ENCODE measurements at regions not wholly inside any gene's neighbourhood (a gene's known extent, or its start where the extent isn't known, plus 50 kb on each side); places are given as distances from the start of the nearest gene placed in this dataset.

GRCh38 chr15:36481156-36481555, 98.3 kb upstream of the CDIN1 start:
- no peak overlapping the region for H3K4me3 ChIP-seq
- H3K36me3 ChIP-seq, result no peaks in the 10 kb centered on the region
- DNase-seq, result no peak
- H3K27me3 ChIP-seq, result no peaks in the 10 kb centered on the region
- H3K9me3 ChIP-seq, result no peaks in the 10 kb centered on the region

- H3K4me3 ChIP-seq, result no peak overlapping the region
- no peak for DNase-seq
- no peaks in the 10 kb centered on the region for H3K36me3 ChIP-seq
- no peaks in the 10 kb centered on the region for H3K9me3 ChIP-seq
- no peaks in the 10 kb centered on the region for H3K27me3 ChIP-seq
Observed at GRCh38 chr15:36483409-36483808, 96.0 kb upstream of the CDIN1 start.

- no peaks in the 10 kb centered on the region for H3K27me3 ChIP-seq
- no peak for DNase-seq
Observed at GRCh38 chr15:36484038-36484778, 95.2 kb upstream of the CDIN1 start.

GRCh38 chr15:36491912-36492311, 87.5 kb upstream of the CDIN1 start:
- H3K4me3 ChIP-seq, result no peak overlapping the region
- no peaks in the 10 kb centered on the region for H3K36me3 ChIP-seq
- H3K9me3 ChIP-seq, result no peaks in the 10 kb centered on the region
- no peaks in the 10 kb centered on the region for H3K27me3 ChIP-seq
- DNase-seq, result no peak

More at GRCh38 chr15:36484038-36484778, 95.2 kb upstream of the CDIN1 start:
- no peaks in the 10 kb centered on the region for H3K9me3 ChIP-seq
- no peak overlapping the region for H3K4me3 ChIP-seq
- no peaks in the 10 kb centered on the region for H3K36me3 ChIP-seq

GRCh38 chr15:36495456-36495991, 83.9 kb upstream of the CDIN1 start:
- no peaks in the 10 kb centered on the region for H3K27me3 ChIP-seq
- no peak overlapping the region for H3K4me3 ChIP-seq
- H3K9me3 ChIP-seq, result no peaks in the 10 kb centered on the region
- H3K36me3 ChIP-seq, result no peaks in the 10 kb centered on the region
- no peak for DNase-seq

GRCh38 chr15:36497901-36498300, 81.5 kb upstream of the CDIN1 start:
- Histone ChIP-seq H3K36me3 (no peaks in the 10 kb centered on the region), H3K4me3 (0 out of 2 replicates have a peak overlapping the region, but pooled peaks have one; percentile 2), H3K27me3 (no peaks in the 10 kb centered on the region), H3K9me3 (no peaks in the 10 kb centered on the region)
- DNase-seq, result no peak

- H3K9me3 ChIP-seq, result no peaks in the 10 kb centered on the region
- no peak for DNase-seq
- H3K27me3 ChIP-seq, result no peaks in the 10 kb centered on the region
- no peak overlapping the region for H3K4me3 ChIP-seq
- H3K36me3 ChIP-seq, result no peaks in the 10 kb centered on the region
Observed at GRCh38 chr15:36498401-36498800, 81.0 kb upstream of the CDIN1 start.

GRCh38 chr15:36498916-36499315, 80.5 kb upstream of the CDIN1 start:
- no peak for DNase-seq
- H3K4me3 ChIP-seq, result no peak overlapping the region
- no peaks in the 10 kb centered on the region for H3K27me3 ChIP-seq
- no peaks in the 10 kb centered on the region for H3K9me3 ChIP-seq
- H3K36me3 ChIP-seq, result no peaks in the 10 kb centered on the region

GRCh38 chr15:36499412-36500389, 79.7 kb upstream of the CDIN1 start:
- H3K4me3 ChIP-seq, result no peak overlapping the region
- H3K27me3 ChIP-seq, result no peaks in the 10 kb centered on the region
- no peak for DNase-seq
- H3K9me3 ChIP-seq, result no peaks in the 10 kb centered on the region
- no peaks in the 10 kb centered on the region for H3K36me3 ChIP-seq

- Histone ChIP-seq H3K9me3 (no peaks in the 10 kb centered on the region), H3K27me3 (no peaks in the 10 kb centered on the region), H3K36me3 (no peaks in the 10 kb centered on the region), H3K4me3 (no peak overlapping the region)
- DNase-seq, result no peak
Observed at GRCh38 chr15:36501063-36501678, 78.3 kb upstream of the CDIN1 start.

GRCh38 chr15:36502509-36502908, 76.9 kb upstream of the CDIN1 start:
- DNase-seq, result no peak
- Histone ChIP-seq H3K27me3 (no peaks in the 10 kb centered on the region; the same call in 1 of the 2 replicates), H3K4me3 (no peak overlapping the region), H3K9me3 (no peaks in the 10 kb centered on the region), H3K36me3 (no peaks in the 10 kb centered on the region)

GRCh38 chr15:36506733-36507356, 72.6 kb upstream of the CDIN1 start:
- Histone ChIP-seq H3K4me3 (no peak overlapping the region), H3K27me3 (no peaks in the 10 kb centered on the region; the same call in 1 of the 2 replicates), H3K9me3 (no peaks in the 10 kb centered on the region), H3K36me3 (no peaks in the 10 kb centered on the region)
- DNase-seq, result no peak

- H3K27me3 ChIP-seq, result no peaks in the 10 kb centered on the region; the same call in 1 of the 2 replicates
- no peak overlapping the region for H3K4me3 ChIP-seq
- no peaks in the 10 kb centered on the region for H3K36me3 ChIP-seq
- no peaks in the 10 kb centered on the region for H3K9me3 ChIP-seq
- no peak for DNase-seq
Observed at GRCh38 chr15:36507458-36507857, 72.0 kb upstream of the CDIN1 start.

GRCh38 chr15:36511594-36511993, 67.8 kb upstream of the CDIN1 start:
- Histone ChIP-seq H3K36me3 (no peaks in the 10 kb centered on the region), H3K9me3 (no peaks in the 10 kb centered on the region), H3K4me3 (no peak overlapping the region), H3K27me3 (no peaks in the 10 kb centered on the region; the same call in 1 of the 2 replicates)
- DNase-seq, result no peak

- no peaks in the 10 kb centered on the region for H3K27me3 ChIP-seq
- H3K36me3 ChIP-seq, result no peaks in the 10 kb centered on the region
- H3K9me3 ChIP-seq, result no peaks in the 10 kb centered on the region
- no peak overlapping the region for H3K4me3 ChIP-seq
- no peak for DNase-seq
Observed at GRCh38 chr15:36517758-36518157, 61.7 kb upstream of the CDIN1 start.

- Histone ChIP-seq H3K9me3 (no peaks in the 10 kb centered on the region), H3K36me3 (no peaks in the 10 kb centered on the region), H3K27me3 (no peaks in the 10 kb centered on the region), H3K4me3 (no peak overlapping the region)
- no peak for DNase-seq
Observed at GRCh38 chr15:36519067-36519466, 60.4 kb upstream of the CDIN1 start.
